Duodenal mucosa (tissue), 2 donors: ENCODE measurements at regions not wholly inside any gene's neighbourhood (a gene's known extent, or its start where the extent isn't known, plus 50 kb on each side); places are given as distances from the start of the nearest gene placed in this dataset.
A peak's percentile ranks its signal among the peaks of the same experiment; 100 is the strongest.

Source experiments
- H3K27ac ChIP-seq: one replicate; pipeline ENCODE4 v1.7.0; 2013; ENCODE audit warnings: low read depth, low read length
- H3K27me3 ChIP-seq, 2 donors: one replicate each; pipeline ENCODE4 v1.7.0; 2013; ENCODE audit warnings: low read length in 2 of 2, control low read depth in 1 of 2; ENCODE audit not compliant: insufficient read depth in 2 of 2, control insufficient read depth in 1 of 2
- H3K36me3 ChIP-seq, 2 donors: one replicate each; pipeline ENCODE4 v1.7.0; 2013; ENCODE audit warnings: low read length in 2 of 2, control low read depth in 1 of 2; ENCODE audit not compliant: insufficient read depth in 2 of 2, control insufficient read depth in 1 of 2
- H3K4me1 ChIP-seq, 2 donors: one replicate each; pipeline ENCODE4 v1.7.0; 2013; ENCODE audit warnings: low read length in 2 of 2, control low read depth in 1 of 2; ENCODE audit not compliant: insufficient read depth in 2 of 2, control insufficient read depth in 1 of 2
- H3K4me3 ChIP-seq, 2 donors: one replicate each; pipeline ENCODE4 v1.7.0; 2013; ENCODE audit warnings: low read length in 2 of 2, low read depth in 1 of 2
- H3K9ac ChIP-seq, 2 donors: one replicate each; pipeline ENCODE4 v1.7.0; 2013; ENCODE audit warnings: low read length in 2 of 2, low read depth in 1 of 2
- H3K9me3 ChIP-seq, 2 donors: one replicate each; pipeline ENCODE4 v1.7.0; 2013; ENCODE audit warnings: low read length in 2 of 2, control low read depth in 1 of 2; ENCODE audit not compliant: control insufficient read depth in 1 of 2

DNA sequence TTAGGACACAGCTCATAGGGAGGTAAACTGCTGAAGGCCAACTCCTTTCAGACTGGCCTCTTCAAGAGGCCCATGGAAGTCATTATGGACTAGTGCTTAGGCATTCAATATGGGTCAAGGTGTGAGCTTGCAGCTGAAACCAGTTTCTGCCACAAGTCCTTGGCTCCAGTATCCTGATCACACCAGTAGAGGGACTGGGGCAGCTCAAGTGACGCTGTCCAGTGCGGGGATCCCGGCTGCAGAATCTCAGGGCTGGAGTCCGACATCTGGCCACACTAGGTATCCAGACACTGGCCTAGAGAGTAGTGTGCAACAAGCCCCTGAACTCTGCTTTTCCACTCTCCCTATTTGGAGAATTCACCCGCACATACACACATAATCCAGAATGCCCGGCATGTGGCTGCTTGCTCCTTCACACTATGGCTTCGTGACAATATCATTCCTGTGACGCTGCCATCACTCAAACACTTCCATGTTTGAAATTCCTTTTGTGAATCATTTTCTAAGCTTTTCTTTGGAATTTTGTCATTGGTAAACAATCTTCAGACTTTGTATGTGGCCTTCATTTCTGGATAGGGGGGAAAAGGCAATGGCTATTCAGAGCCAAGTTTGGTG lies 425.1 kb downstream of the EFNB2 start:
- H3K27ac ChIP-seq: no peak overlapping the region
- no peaks in the 10 kb centered on the region for H3K9me3 ChIP-seq
- H3K9ac ChIP-seq: no peak overlapping the region
- no peak overlapping the region for H3K4me3 ChIP-seq
- peaks cover 0 to 5% of the 10 kb centered on the region in 2 donors for H3K4me1 ChIP-seq
- H3K36me3 ChIP-seq: no peaks in the 10 kb centered on the region
- no peaks in the 10 kb centered on the region for H3K27me3 ChIP-seq

DNA sequence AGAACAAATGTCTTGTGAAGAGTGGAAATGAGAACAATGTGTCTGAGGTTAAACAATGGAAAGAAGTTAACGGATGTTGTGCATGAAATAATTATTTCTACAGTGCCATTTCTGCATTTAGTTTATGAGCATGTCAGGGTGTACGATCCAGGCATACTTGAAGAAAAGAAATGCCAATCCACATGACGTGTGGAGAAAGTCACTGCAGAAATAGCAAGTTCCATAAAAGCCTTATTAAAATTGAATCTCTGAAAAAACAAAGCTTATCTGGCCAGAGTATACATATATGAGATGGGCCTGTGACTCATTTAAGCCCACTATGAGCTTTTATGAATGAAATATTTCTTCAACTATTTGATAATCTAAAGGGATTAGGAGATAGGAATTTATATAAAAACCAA lies 426.1 kb downstream of the EFNB2 start:
- Histone ChIP-seq H3K4me1 (peaks cover 0 to 7% of the 10 kb centered on the region in 2 donors), H3K9ac (no peak overlapping the region), H3K27ac (no peak overlapping the region), H3K9me3 (no peaks in the 10 kb centered on the region), H3K27me3 (no peaks in the 10 kb centered on the region), H3K36me3 (no peaks in the 10 kb centered on the region), H3K4me3 (no peak overlapping the region)

DNA sequence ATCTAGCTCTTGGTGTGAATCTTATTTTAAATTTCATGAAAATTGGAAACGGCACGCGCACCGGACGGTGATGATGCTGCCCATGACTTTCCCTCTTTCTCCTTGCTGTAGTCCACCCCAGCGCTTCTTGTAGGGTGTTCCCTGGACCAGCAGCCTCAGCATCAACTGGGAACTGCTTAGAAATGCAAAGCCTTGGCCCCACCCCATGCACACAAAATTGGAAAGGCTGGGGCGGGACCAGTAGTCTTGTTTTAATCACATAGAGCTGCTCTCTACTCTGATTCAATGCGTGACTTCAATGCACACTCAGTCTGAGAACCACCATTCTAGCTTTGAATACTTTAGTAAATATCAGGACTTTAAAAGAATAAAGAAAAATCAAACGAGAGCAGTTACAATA lies 427.1 kb downstream of the EFNB2 start:
- Histone ChIP-seq H3K4me3 (no peak overlapping the region), H3K9me3 (no peaks in the 10 kb centered on the region), H3K36me3 (no peaks in the 10 kb centered on the region), H3K27me3 (no peaks in the 10 kb centered on the region), H3K27ac (no peak overlapping the region), H3K9ac (no peak overlapping the region), H3K4me1 (peaks cover 6 to 18% of the 10 kb centered on the region in 2 donors)

GRCh38 chr13:106107061-106107460 lies 428.4 kb downstream of the EFNB2 start:
- Histone ChIP-seq H3K36me3 (no peaks in the 10 kb centered on the region), H3K4me3 (no peak overlapping the region), H3K27ac (no peak overlapping the region), H3K9me3 (no peaks in the 10 kb centered on the region), H3K4me1 (peaks cover 7 to 18% of the 10 kb centered on the region in 2 donors), H3K9ac (no peak overlapping the region), H3K27me3 (no peaks in the 10 kb centered on the region)

- Histone ChIP-seq H3K4me1 (peaks cover 7 to 28% of the 10 kb centered on the region in 2 donors), H3K9ac (no peak overlapping the region), H3K36me3 (no peaks in the 10 kb centered on the region), H3K9me3 (no peaks in the 10 kb centered on the region), H3K27me3 (no peaks in the 10 kb centered on the region), H3K4me3 (no peak overlapping the region), H3K27ac (no peak overlapping the region)
These were observed 430.3 kb downstream of the EFNB2 start for GRCh38 chr13:106105153-106105552.

GRCh38 chr13:106104281-106104901 lies 431.1 kb downstream of the EFNB2 start:
- no peak overlapping the region for H3K27ac ChIP-seq
- peaks cover 7 to 32% of the 10 kb centered on the region in 2 donors for H3K4me1 ChIP-seq
- H3K9me3 ChIP-seq: no peaks in the 10 kb centered on the region
- H3K4me3 ChIP-seq: no peak overlapping the region
- no peaks in the 10 kb centered on the region for H3K36me3 ChIP-seq
- no peak overlapping the region for H3K9ac ChIP-seq
- H3K27me3 ChIP-seq: no peaks in the 10 kb centered on the region

GRCh38 chr13:106103779-106104178 lies 431.7 kb downstream of the EFNB2 start:
- Histone ChIP-seq H3K27me3 (no peaks in the 10 kb centered on the region), H3K4me3 (no peak overlapping the region), H3K36me3 (no peaks in the 10 kb centered on the region), H3K9me3 (no peaks in the 10 kb centered on the region), H3K4me1 (peaks cover 8 to 38% of the 10 kb centered on the region in 2 donors), H3K9ac (no peak overlapping the region), H3K27ac (no peak overlapping the region)

- Histone ChIP-seq H3K4me1 (peaks cover 16 to 48% of the 10 kb centered on the region in 2 donors), H3K27me3 (no peaks in the 10 kb centered on the region), H3K27ac (no peak overlapping the region), H3K36me3 (no peaks in the 10 kb centered on the region), H3K4me3 (no peak overlapping the region), H3K9ac (no peak overlapping the region), H3K9me3 (no peaks in the 10 kb centered on the region)
These were observed 432.7 kb downstream of the EFNB2 start for GRCh38 chr13:106102786-106103185.

DNA sequence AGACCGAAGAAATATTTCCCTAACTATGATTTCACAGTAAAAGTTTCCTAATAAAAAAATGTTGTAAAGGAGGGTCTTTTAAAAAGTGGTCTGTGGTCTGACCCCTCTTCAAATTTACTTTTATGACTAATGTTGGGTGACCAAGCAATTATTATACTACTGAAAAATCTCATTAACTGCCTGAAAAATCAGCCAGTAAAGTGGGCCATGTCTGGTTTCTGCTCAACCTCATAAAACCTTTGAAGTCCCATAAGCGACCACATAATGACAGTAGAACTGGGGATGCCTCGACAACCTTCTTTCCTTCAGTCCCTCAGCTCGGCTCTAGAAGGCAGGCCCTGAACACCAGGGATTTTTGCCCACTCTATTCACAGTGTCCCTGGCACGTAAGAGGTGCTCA lies 434.3 kb downstream of the EFNB2 start:
- no peaks in the 10 kb centered on the region for H3K27me3 ChIP-seq
- peaks cover 27 to 55% of the 10 kb centered on the region in 2 donors for H3K4me1 ChIP-seq
- H3K9me3 ChIP-seq: no peaks in the 10 kb centered on the region
- H3K9ac ChIP-seq: peak overlapping the region in 1 of 2 donors; percentile 65
- peak overlapping the region; percentile 69 for H3K27ac ChIP-seq
- no peak overlapping the region for H3K4me3 ChIP-seq
- H3K36me3 ChIP-seq: no peaks in the 10 kb centered on the region

GRCh38 chr13:106100171-106100919 lies 435.1 kb downstream of the EFNB2 start:
- Histone ChIP-seq H3K9ac (peak overlapping the region in 1 of 2 donors; percentile 65), H3K4me1 (peaks cover 30 to 58% of the 10 kb centered on the region in 2 donors), H3K36me3 (no peaks in the 10 kb centered on the region), H3K27me3 (no peaks in the 10 kb centered on the region), H3K27ac (peak overlapping the region; percentile 69), H3K4me3 (peak overlapping the region in 1 of 2 donors; percentile 16), H3K9me3 (no peaks in the 10 kb centered on the region)
